HepG2 (cell line): ENCODE measurements at regions not wholly inside any gene's neighbourhood (a gene's known extent, or its start where the extent isn't known, plus 50 kb on each side); places are given as distances from the start of the nearest gene placed in this dataset.

ENCODE experiments used
- ATAC-seq: fragments of 200-7000 bp; cut with Tn5 transposase; 3 replicates; pipeline ENCODE4 v1.9.1; 2020; ENCODE audit warnings: mild to moderate bottlenecking, moderate library complexity
- BruUV-seq: library from RNA; stranded (reverse); fragments of 400-500 nt; replicated peaks from 2 replicates; lab custom pipeline; 2021; lab: Mats Ljungman, UMichigan
- CTCF ChIA-PET: fragments of 300-600 bp; formaldehyde crosslinking; extraction: SDS; loops from one replicate; lab custom pipeline; 2021; ENCODE audit warnings: low total read pairs, inconsistent platforms, low intra/inter-chr PET ratio; lab: Yijun Ruan, JAX
- POLR2A ChIA-PET: fragments of 350-600 bp; sonication (Branson Sonifier 250); formaldehyde crosslinking; loops from one replicate; lab custom pipeline; 2020; ENCODE audit warnings: antibody characterized with exemption, inconsistent platforms; lab: Yijun Ruan, JAX
- DNase-seq: peaks from one replicate; pipeline ENCODE4 v3.0.0-alpha.2; 2015; ENCODE audit warnings: low spot score
- FAIRE-seq: peaks from 3 replicates; lab custom pipeline; 2011; peaks lifted over from hg19 to GRCh38; lab: Jason Lieb, UNC
- H2AFZ ChIP-seq: one replicate; pipeline ENCODE4 v1.6.1; 2011; ENCODE audit warnings: low read length, inconsistent platforms
- H3K27ac ChIP-seq: fragments of 300-600 bp; 3 replicates; pipeline ENCODE4 v1.8.0; 2011; ENCODE audit warnings: mixed run types, mild to moderate bottlenecking, mixed read lengths, low read length, inconsistent platforms; ENCODE audit not compliant: insufficient read depth; ENCODE audit errors: extremely low read length
- H3K27me3 ChIP-seq, 2 experiments: fragments of 200-600 bp in 1 of 2; 2 replicates in 1 of 2; 3 replicates in 1 of 2; pipeline versions ENCODE4 v1.6.0 to v1.8.0; 2011; ENCODE audit warnings: low read length in 2 of 2, mild to moderate bottlenecking in 2 of 2, moderate library complexity in 2 of 2, inconsistent platforms in 1 of 2; ENCODE audit not compliant: insufficient read depth in 2 of 2, control insufficient read depth in 1 of 2
- H3K36me3 ChIP-seq, 2 experiments: fragments of 200-600 bp in 1 of 2; replicated peaks in 1 of 2; 2 replicates in 1 of 2; 3 replicates in 1 of 2; pipeline versions ENCODE4 v1.5.1 to v1.8.0; 2011; ENCODE audit warnings: low read length in 2 of 2, inconsistent platforms in 1 of 2; ENCODE audit not compliant: insufficient read depth in 2 of 2, control insufficient read depth in 1 of 2
- H3K4me1 ChIP-seq: 2 replicates; pipeline ENCODE4 v1.5.1; 2012; ENCODE audit warnings: low read length, inconsistent platforms; ENCODE audit not compliant: insufficient read depth
- H3K4me2 ChIP-seq: 2 replicates; pipeline ENCODE4 v1.6.0; 2011; ENCODE audit warnings: low read depth, low read length, inconsistent platforms
- H3K4me3 ChIP-seq, 3 experiments: fragments of 200-600 bp in 1 of 3; sonication (generic), shearing (Covaris generic) in 1 of 3; replicated peaks in 1 of 3; 2 replicates each; pipeline ENCODE4 v1.5.1; 2011 to 2016; ENCODE audit warnings: low read length in 3 of 3, inconsistent platforms in 2 of 3, low read depth in 2 of 3, mild to moderate bottlenecking in 2 of 3, control low read depth in 1 of 3, mixed read lengths in 1 of 3; ENCODE audit not compliant: insufficient read depth in 1 of 3
- H3K79me2 ChIP-seq: one replicate; pipeline ENCODE4 v1.6.1; 2011; ENCODE audit warnings: low read length, inconsistent platforms; ENCODE audit not compliant: insufficient read depth
- H3K9ac ChIP-seq: 2 replicates; pipeline ENCODE4 v1.6.0; 2011; ENCODE audit warnings: mild to moderate bottlenecking, low read depth, low read length, inconsistent platforms; ENCODE audit not compliant: insufficient read depth
- H3K9me3 ChIP-seq: 2 replicates; pipeline ENCODE4 v1.5.1; 2012; ENCODE audit warnings: mild to moderate bottlenecking, low read length
- H4K20me1 ChIP-seq: 2 replicates; pipeline ENCODE4 v1.6.0; 2011; ENCODE audit warnings: inconsistent platforms, mild to moderate bottlenecking, low read length, moderate library complexity; ENCODE audit not compliant: insufficient read depth
- MAFF ChIP-seq: IDR thresholded peaks from 2 replicates; pipeline ENCODE4 v1.6.1; 2011; ENCODE audit warnings: low read depth, low read length, improper control_type of control experiment
- MAFK ChIP-seq, 2 experiments: IDR thresholded peaks in 1 of 2; conservative IDR thresholded peaks in 1 of 2; 2 replicates each; pipeline ENCODE4 v1.6.1; 2011; ENCODE audit warnings: improper control_type of control experiment in 2 of 2, low read length in 2 of 2
- NR2F6 ChIP-seq, 2 experiments: IDR thresholded peaks; 2 replicates each; pipeline ENCODE4 v1.6.1; 2016; ENCODE audit warnings: antibody characterized with exemption in 1 of 2, mild to moderate bottlenecking in 1 of 2
- NR3C1 ChIP-seq: sonication (generic); formaldehyde crosslinking; IDR thresholded peaks from 2 replicates; pipeline ENCODE4 v1.4.0; 2020; ENCODE audit warnings: missing genetic modification reagents
- RAD51 ChIP-seq: fragments of 450-650 bp; IDR thresholded peaks from 2 replicates; pipeline ENCODE4 v1.6.1; 2016; ENCODE audit warnings: borderline replicate concordance
- SATB2 ChIP-seq: sonication (generic); formaldehyde crosslinking; IDR thresholded peaks from 2 replicates; pipeline ENCODE4 v1.5.0; 2020; ENCODE audit warnings: missing genetic modification reagents
- SUZ12 ChIP-seq: fragments of 150-350 bp; IDR thresholded peaks from 2 replicates; pipeline ENCODE4 v1.6.1; 2014; ENCODE audit warnings: low read depth, low read length
- TGIF2 ChIP-seq: IDR thresholded peaks from 2 replicates; pipeline ENCODE4 v1.6.1; 2016; ENCODE audit warnings: control low read depth, missing compliant biosample characterization
- U2AF1 ChIP-seq: fragments of 200-400 bp; formaldehyde crosslinking; optimal IDR thresholded peaks from 2 replicates; pipeline ENCODE3; 2017; ENCODE audit warnings: mild to moderate bottlenecking, low read depth, low read length
- ZFP62 ChIP-seq: sonication (generic); formaldehyde crosslinking; IDR thresholded peaks from 2 replicates; pipeline ENCODE4 v1.4.0; 2020; ENCODE audit warnings: missing genetic modification reagents
- ZNF10 ChIP-seq: sonication (generic); formaldehyde crosslinking; IDR thresholded peaks from 2 replicates; pipeline ENCODE4 v1.4.0; 2020; ENCODE audit warnings: mild to moderate bottlenecking, low read depth, missing genetic modification reagents, borderline replicate concordance
- ZNF367 ChIP-seq: sonication (generic); formaldehyde crosslinking; IDR thresholded peaks from 2 replicates; pipeline ENCODE4 v1.4.0; 2020; ENCODE audit warnings: missing genetic modification reagents, borderline replicate concordance
- ZNF713 ChIP-seq: sonication (generic); formaldehyde crosslinking; IDR thresholded peaks from 2 replicates; pipeline ENCODE4 v1.4.0; 2020; ENCODE audit warnings: mild to moderate bottlenecking, missing genetic modification reagents
- ZNF790 ChIP-seq: sonication (generic); formaldehyde crosslinking; IDR thresholded peaks from 2 replicates; pipeline ENCODE4 v1.8.0; 2022; ENCODE audit warnings: missing genetic modification reagents, mild to moderate bottlenecking, borderline replicate concordance
- ZNF792 ChIP-seq: IDR thresholded peaks from 2 replicates; pipeline ENCODE4 v1.6.1; 2016
- ZNF816 ChIP-seq: sonication (generic); formaldehyde crosslinking; IDR thresholded peaks from 2 replicates; pipeline ENCODE4 v1.8.0; 2022; ENCODE audit warnings: missing genetic modification reagents, mild to moderate bottlenecking, borderline replicate concordance
- WGBS: methylation state at CpG from one replicate; pipeline ENCODE4 v1.1.6; 2017; ENCODE audit warnings: low lambda C conversion rate; 5-methylcytosine and 5-hydroxymethylcytosine counted together
- in situ Hi-C: cut with HindIII; loops from 2 replicates; pipeline ENCODE4 v1.10.0; 2017; ENCODE audit warnings: low pct_unique_long_range_greater_than_20kb; ENCODE audit not compliant: extremely low pct_ligation_motif_present
- intact Hi-C: fragments of 100-400 bp; cut with micrococcal nuclease; formaldehyde crosslinking; loops from one replicate; pipeline ENCODE4 v1.10.0; 2022; ENCODE audit not compliant: unreplicated experiment
- TF ChIP-seq, protein P1 (sequence below): sonication (generic); formaldehyde crosslinking; IDR thresholded peaks from 2 replicates; pipeline ENCODE4 v1.4.0; 2020; ENCODE audit warnings: missing genetic modification reagents; ENCODE audit errors: not compliant biosample characterization
- TF ChIP-seq, protein P2 (sequence below): sonication (generic); formaldehyde crosslinking; IDR thresholded peaks from 2 replicates; pipeline ENCODE4 v1.4.0; 2020; ENCODE audit warnings: missing genetic modification reagents

DNA sequence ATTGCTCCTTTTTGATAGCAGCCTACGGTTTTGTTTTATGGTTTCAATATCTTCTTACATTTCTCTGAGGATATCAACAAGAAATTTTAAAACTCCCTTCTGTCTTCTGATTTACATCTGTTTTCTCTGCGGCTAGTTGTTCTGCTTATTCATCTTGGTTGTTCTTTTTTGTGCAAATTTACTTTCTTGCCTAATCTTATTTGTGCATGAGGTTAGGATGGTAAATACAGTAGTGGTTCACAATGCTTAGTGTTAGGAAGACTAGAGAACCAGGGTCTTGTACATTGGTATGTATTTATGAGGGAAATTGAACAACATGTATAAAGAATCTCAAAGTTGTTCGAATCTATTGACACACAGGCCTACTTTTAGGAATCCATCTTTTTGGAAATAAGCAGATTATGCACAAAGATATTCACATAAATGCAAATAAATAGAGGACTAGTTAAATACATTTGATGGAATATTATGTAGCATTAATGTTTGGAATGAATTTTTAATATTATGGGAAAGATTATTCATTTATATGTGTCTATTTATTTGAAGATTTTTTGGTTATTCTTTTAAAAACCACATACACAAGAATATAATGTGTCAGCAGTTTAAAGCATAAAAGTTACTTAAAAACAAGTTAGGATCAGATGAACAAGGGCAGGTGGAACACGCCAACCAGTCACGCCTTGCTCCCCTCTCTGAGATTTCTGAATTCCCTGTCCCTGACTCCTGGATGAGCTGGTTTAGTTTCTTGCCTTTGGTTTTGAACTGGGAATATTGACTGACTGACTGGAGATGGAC is 51.4 kb upstream of the RFC3 start:
- POLR2A ChIA-PET: no interaction called here
- DNase-seq (no peak), FAIRE-seq (no peak), ATAC-seq (no peak)
- CTCF ChIA-PET: no interaction called here
- peak; percentile 43 to 78; a peak in 3 of 4 replicates for TF ChIP-seq MAFK (conservative IDR thresholded peaks at IDR 0.05 in 1 of 2, IDR thresholded peaks at IDR 0.05 in 1 of 2; ENCODE audit: low read length in 2 of 2)
- TF ChIP-seq MAFF: peak; percentile 57
- TF ChIP-seq, protein P1, sequence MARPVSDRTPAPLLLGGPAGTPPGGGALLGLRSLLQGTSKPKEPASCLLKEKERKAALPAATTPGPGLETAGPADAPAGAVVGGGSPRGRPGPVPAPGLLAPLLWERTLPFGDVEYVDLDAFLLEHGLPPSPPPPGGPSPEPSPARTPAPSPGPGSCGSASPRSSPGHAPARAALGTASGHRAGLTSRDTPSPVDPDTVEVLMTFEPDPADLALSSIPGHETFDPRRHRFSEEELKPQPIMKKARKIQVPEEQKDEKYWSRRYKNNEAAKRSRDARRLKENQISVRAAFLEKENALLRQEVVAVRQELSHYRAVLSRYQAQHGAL (CRISPR knock-in tag): no peak
- no peak for TF ChIP-seq ZNF367
- peaks cover 3% of the 10 kb centered on the region for H3K4me1 ChIP-seq
- H3K79me2 ChIP-seq: no peaks in the 10 kb centered on the region
- H3K9ac ChIP-seq: no peak overlapping the region
- no peak overlapping the region for H3K4me2 ChIP-seq
- H4K20me1 ChIP-seq: no peaks in the 10 kb centered on the region
- H3K27me3 ChIP-seq: peaks cover 0 to 2% of the 10 kb centered on the region in 2 experiments; a peak in 1 of 5 replicates
- no peak overlapping the region for H2AFZ ChIP-seq
- no peaks in the 10 kb centered on the region for H3K9me3 ChIP-seq
- no TSS peak for BruUV-seq
- 39% methylated on average over 5 of the region's 5 CpGs for WGBS
- no peak overlapping the region for H3K27ac ChIP-seq
- H3K4me3 ChIP-seq: no peak overlapping the region
- no peaks in the 10 kb centered on the region for H3K36me3 ChIP-seq
- intact Hi-C loops (no loop called here), in situ Hi-C loops (no loop called here)

DNA sequence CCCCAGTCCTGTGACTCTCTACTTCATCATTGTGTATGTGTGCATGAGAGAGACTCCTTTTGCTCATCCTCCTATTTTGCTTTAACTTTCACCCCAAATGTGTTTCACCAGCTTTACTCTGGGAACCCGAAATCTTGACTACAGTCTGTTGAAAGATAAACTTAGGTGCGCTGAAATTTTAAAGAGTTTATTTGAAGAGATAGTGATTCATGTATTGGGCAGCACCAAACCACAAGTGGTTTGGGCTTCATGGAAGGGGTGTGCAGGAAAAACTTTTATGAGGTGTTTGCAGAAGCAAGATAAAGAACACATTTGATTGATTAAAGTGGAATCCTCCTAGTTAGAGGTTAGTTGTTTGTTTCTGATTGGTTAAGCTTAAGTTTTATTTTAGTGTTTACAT is 50.8 kb upstream of the RFC3 start:
- no peak overlapping the region for H3K9ac ChIP-seq
- no peak overlapping the region for H3K27ac ChIP-seq
- CTCF ChIA-PET: no interaction called here
- H3K4me1 ChIP-seq: no peaks in the 10 kb centered on the region; the same call in 1 of the 2 replicates
- intact Hi-C loops (no loop called here), in situ Hi-C loops (no loop called here)
- no peaks in the 10 kb centered on the region for H3K36me3 ChIP-seq
- H3K9me3 ChIP-seq: no peaks in the 10 kb centered on the region
- H3K79me2 ChIP-seq: no peaks in the 10 kb centered on the region
- DNase-seq (no peak), FAIRE-seq (no peak), ATAC-seq (no peak)
- 7% methylated on average over 2 of the region's 2 CpGs for WGBS
- H3K4me3 ChIP-seq: no peak overlapping the region
- H3K4me2 ChIP-seq: no peak overlapping the region
- no peaks in the 10 kb centered on the region for H4K20me1 ChIP-seq
- BruUV-seq: no TSS peak
- no peak overlapping the region for H2AFZ ChIP-seq
- POLR2A ChIA-PET: no interaction called here
- H3K27me3 ChIP-seq: peaks cover 0 to 2% of the 10 kb centered on the region in 2 experiments; a peak in 1 of 5 replicates
- TF ChIP-seq TGIF2 (CRISPR knock-in tag): no peak
- TF ChIP-seq, protein P2, sequence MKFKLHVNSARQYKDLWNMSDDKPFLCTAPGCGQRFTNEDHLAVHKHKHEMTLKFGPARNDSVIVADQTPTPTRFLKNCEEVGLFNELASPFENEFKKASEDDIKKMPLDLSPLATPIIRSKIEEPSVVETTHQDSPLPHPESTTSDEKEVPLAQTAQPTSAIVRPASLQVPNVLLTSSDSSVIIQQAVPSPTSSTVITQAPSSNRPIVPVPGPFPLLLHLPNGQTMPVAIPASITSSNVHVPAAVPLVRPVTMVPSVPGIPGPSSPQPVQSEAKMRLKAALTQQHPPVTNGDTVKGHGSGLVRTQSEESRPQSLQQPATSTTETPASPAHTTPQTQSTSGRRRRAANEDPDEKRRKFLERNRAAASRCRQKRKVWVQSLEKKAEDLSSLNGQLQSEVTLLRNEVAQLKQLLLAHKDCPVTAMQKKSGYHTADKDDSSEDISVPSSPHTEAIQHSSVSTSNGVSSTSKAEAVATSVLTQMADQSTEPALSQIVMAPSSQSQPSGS (CRISPR knock-in tag): no peak
- TF ChIP-seq ZNF713 (CRISPR knock-in tag): no peak
- TF ChIP-seq NR3C1 (CRISPR knock-in tag): no peak
- no peak for TF ChIP-seq ZNF792
- no peak for TF ChIP-seq ZNF10 (CRISPR knock-in tag)
- TF ChIP-seq ZNF790 (CRISPR knock-in tag): no peak
- TF ChIP-seq SATB2: no peak
- TF ChIP-seq MAFK (conservative IDR thresholded peaks at IDR 0.05 in 1 of 2, IDR thresholded peaks at IDR 0.05 in 1 of 2; ENCODE audit: low read length in 2 of 2): no peak
- no peak for TF ChIP-seq ZFP62 (CRISPR knock-in tag)
- TF ChIP-seq NR2F6 (IDR thresholded peaks at IDR 0.05): no peak
- TF ChIP-seq NR2F6 (CRISPR knock-in tag; IDR thresholded peaks at IDR 0.05): no peak
- no peak for TF ChIP-seq U2AF1
- TF ChIP-seq RAD51: no peak
- TF ChIP-seq SUZ12: no peak
- TF ChIP-seq ZNF816 (CRISPR knock-in tag): no peak
